K562 (cell line): ENCODE measurements at regions not wholly inside any gene's neighbourhood (a gene's known extent, or its start where the extent isn't known, plus 50 kb on each side); places are given as distances from the start of the nearest gene placed in this dataset.

Experiments
- CBX3 ChIP-seq, 2 experiments: IDR thresholded peaks; 1 replicate in 1 of 2; 2 replicates in 1 of 2; pipeline ENCODE4 v1.6.1; 2012; ENCODE audit warnings: inconsistent platforms in 2 of 2, low read length in 2 of 2, borderline replicate concordance in 1 of 2, control low read depth in 1 of 2
- DMBX1 ChIP-seq: fragments of 250-450 bp; sonication (Bioruptor Pico); IDR thresholded peaks from 2 replicates; pipeline ENCODE4 v1.8.0; 2022; ENCODE audit warnings: inconsistent platforms, mild to moderate bottlenecking, moderate library complexity, borderline replicate concordance
- EWSR1 ChIP-seq: fragments of 450-650 bp; IDR thresholded peaks from 2 replicates; pipeline ENCODE4 v1.6.1; 2018; ENCODE audit warnings: borderline replicate concordance, mild to moderate bottlenecking, low read depth, moderate library complexity; ENCODE audit not compliant: partially characterized antibody
- FOXJ2 ChIP-seq: fragments of 200-800 bp; sonication (Bioruptor generic); IDR thresholded peaks from 2 replicates; pipeline ENCODE4 v1.6.1; 2016; ENCODE audit warnings: missing genetic modification characterization, missing compliant biosample characterization
- GMEB1 ChIP-seq: fragments of 250-450 bp; sonication (Bioruptor Pico); IDR thresholded peaks from 2 replicates; pipeline ENCODE4 v1.4.0; 2020; ENCODE audit warnings: mild to moderate bottlenecking
- GTF2A2 ChIP-seq: IDR thresholded peaks from 2 replicates; pipeline ENCODE4 v1.6.1; 2016; ENCODE audit warnings: mild to moderate bottlenecking, missing genetic modification characterization, missing compliant biosample characterization
- GTF2F1 ChIP-seq: IDR thresholded peaks from 2 replicates; pipeline ENCODE4 v1.6.1; 2011; ENCODE audit warnings: low read depth, low read length, improper control_type of control experiment
- IRF2 ChIP-seq: sonication (generic); formaldehyde crosslinking; IDR thresholded peaks from 2 replicates; pipeline ENCODE4 v1.8.1; 2022; ENCODE audit warnings: mild to moderate bottlenecking, missing genetic modification reagents
- MEF2D ChIP-seq: conservative IDR thresholded peaks from 2 replicates; pipeline ENCODE4 v1.6.1; 2016; ENCODE audit warnings: low read depth, missing genetic modification characterization, missing compliant biosample characterization
- MITF ChIP-seq: IDR thresholded peaks from 2 replicates; pipeline ENCODE4 v1.6.1; 2014; ENCODE audit warnings: antibody characterized with exemption
- NCOR1 ChIP-seq: fragments of 450-650 bp; IDR thresholded peaks from 2 replicates; pipeline ENCODE4 v1.6.1; 2016; ENCODE audit warnings: mild to moderate bottlenecking, moderate library complexity
- NFXL1 ChIP-seq: fragments of 450-650 bp; formaldehyde crosslinking; IDR thresholded peaks from 2 replicates; pipeline ENCODE4 v1.4.0; 2021; ENCODE audit warnings: mild to moderate bottlenecking
- NR2F6 ChIP-seq: fragments of 450-650 bp; formaldehyde crosslinking; IDR thresholded peaks from 2 replicates; pipeline ENCODE4 v1.4.0; 2020; ENCODE audit warnings: mild to moderate bottlenecking
- PBX2 ChIP-seq, 2 experiments: IDR thresholded peaks in 1 of 2; conservative IDR thresholded peaks in 1 of 2; 2 replicates each; pipeline ENCODE4 v1.6.1; 2016; ENCODE audit warnings: low read depth in 2 of 2, mild to moderate bottlenecking in 1 of 2, missing compliant biosample characterization in 1 of 2, missing genetic modification characterization in 1 of 2, moderate library complexity in 1 of 2
- RBM22 ChIP-seq: fragments of 200-400 bp; formaldehyde crosslinking; IDR thresholded peaks from 2 replicates; pipeline ENCODE4 v1.6.1; 2018; ENCODE audit warnings: low read length, low read depth; ENCODE audit not compliant: poor library complexity, severe bottlenecking
- SMAD2 ChIP-seq: fragments of 150-350 bp; IDR thresholded peaks from 2 replicates; pipeline ENCODE4 v1.6.1; 2014; ENCODE audit warnings: low read depth, mild to moderate bottlenecking, low read length
- THRB ChIP-seq: fragments of 450-650 bp; formaldehyde crosslinking; conservative IDR thresholded peaks from 2 replicates; pipeline ENCODE4 v1.4.0; 2022; ENCODE audit warnings: mild to moderate bottlenecking, missing genetic modification characterization
- ZNF280B ChIP-seq: fragments of 250-450 bp; sonication (Bioruptor Pico); IDR thresholded peaks from 2 replicates; pipeline ENCODE4 v1.5.1; 2021; ENCODE audit warnings: mild to moderate bottlenecking

- no peak for TF ChIP-seq NFXL1
- no peak for TF ChIP-seq PBX2 (CRISPR knock-in tag; IDR thresholded peaks at IDR 0.05; ENCODE audit: low read depth)
- TF ChIP-seq PBX2 (tag; conservative IDR thresholded peaks at IDR 0.05; ENCODE audit: low read depth): 0 out of 2 replicates have a peak, but pooled peaks have one; percentile 36
- TF ChIP-seq DMBX1: peak; percentile 48; the same call in 1 of the 2 replicates
- peak; percentile 55; the same call in 1 of the 2 replicates for TF ChIP-seq NCOR1
- TF ChIP-seq ZNF280B: no peak
- no peak for TF ChIP-seq RBM22
- peak; percentile 92 for TF ChIP-seq THRB
- TF ChIP-seq GMEB1 (CRISPR knock-in tag): no peak
- no peak for TF ChIP-seq GTF2F1
- TF ChIP-seq GTF2A2 (tag): no peak
- no peak for TF ChIP-seq EWSR1
- TF ChIP-seq FOXJ2 (tag): no peak
- TF ChIP-seq CBX3 (IDR thresholded peaks at IDR 0.05; ENCODE audit: borderline replicate concordance in 1 of 2, low read length in 2 of 2): no peak; a peak in 1 of 3 replicates
- TF ChIP-seq IRF2: no peak
- no peak for TF ChIP-seq NR2F6 (CRISPR knock-in tag)
- TF ChIP-seq SMAD2: no peak
- no peak for TF ChIP-seq MITF
- TF ChIP-seq MEF2D (tag): no peak
Measured at GRCh38 chr14:65243766-65244442, 141.6 kb upstream of the MAX start (continued).
